Activated T-cell treated with anti-CD3 and anti-CD28 coated beads, Interleukin-2, amount 50 U/mL, for 72 hours (primary cell): ENCODE measurements at regions not wholly inside any gene's neighbourhood (a gene's known extent, or its start where the extent isn't known, plus 50 kb on each side); places are given as distances from the start of the nearest gene placed in this dataset.

ENCODE experiments used
- ATAC-seq, 2 donors: fragments of 150-1000 bp; cut with Tn5 transposase; replicated peaks in 1 of 2; 2 replicates each; pipeline ENCODE4 v1.10.0; 2021; ENCODE audit warnings: moderate library complexity in 2 of 2, mild to moderate bottlenecking in 1 of 2
- DNase-seq, 2 donors: peaks; one replicate each; pipeline ENCODE4 v3.0.0; 2021 to 2022; ENCODE audit warnings: mixed read lengths in 1 of 2
- H3K27ac Mint-ChIP-seq: one replicate; pipeline ENCODE4 v1.8.0; 2022; ENCODE audit warnings: mild to moderate bottlenecking, moderate library complexity, mixed read lengths
- H3K27me3 Mint-ChIP-seq: one replicate; pipeline ENCODE4 v1.8.0; 2022; ENCODE audit warnings: low read depth, mixed read lengths
- H3K36me3 Mint-ChIP-seq, 2 donors: one replicate each; pipeline ENCODE4 v1.8.0; 2022; ENCODE audit warnings: mixed read lengths in 2 of 2, mild to moderate bottlenecking in 1 of 2; ENCODE audit not compliant: insufficient read depth in 2 of 2
- H3K4me1 Mint-ChIP-seq: one replicate; pipeline ENCODE4 v1.8.0; 2022; ENCODE audit warnings: low read depth, mixed read lengths
- H3K4me3 Mint-ChIP-seq, 2 donors: one replicate each; pipeline ENCODE4 v1.8.0; 2022; ENCODE audit warnings: mild to moderate bottlenecking in 2 of 2, mixed read lengths in 2 of 2, moderate library complexity in 2 of 2
- H3K9me3 Mint-ChIP-seq, 2 donors: one replicate each; pipeline ENCODE4 v1.8.0; 2022; ENCODE audit warnings: mixed read lengths in 2 of 2

- Mint-ChIP-seq H3K4me1 (peaks cover 10% of the 10 kb centered on the region), H3K4me3 (no peak overlapping the region), H3K27ac (no peak overlapping the region), H3K36me3 (no peaks in the 10 kb centered on the region), H3K9me3 (peaks cover 1 to 2% of the 10 kb centered on the region in 2 donors), H3K27me3 (peaks cover 34% of the 10 kb centered on the region)
- ATAC-seq = no peak
- no peak for DNase-seq
Observed at GRCh38 chr5:96053063-96053735, 91.5 kb upstream of the ELL2 start.

GRCh38 chr5:96052374-96052773 is 90.7 kb upstream of the ELL2 start:
- Mint-ChIP-seq H3K4me3 (no peak overlapping the region), H3K36me3 (no peaks in the 10 kb centered on the region)
- no peak for DNase-seq

GRCh38 chr5:96051401-96051830 is 89.8 kb upstream of the ELL2 start:
- H3K9me3 Mint-ChIP-seq = peaks cover 1 to 2% of the 10 kb centered on the region in 2 donors
- no peak overlapping the region for H3K4me3 Mint-ChIP-seq
- peaks cover 23% of the 10 kb centered on the region for H3K27me3 Mint-ChIP-seq
- H3K36me3 Mint-ChIP-seq = no peaks in the 10 kb centered on the region
- DNase-seq = no peak
- peaks cover 10% of the 10 kb centered on the region for H3K4me1 Mint-ChIP-seq
- no peak for ATAC-seq
- no peak overlapping the region for H3K27ac Mint-ChIP-seq

More at GRCh38 chr5:96052374-96052773, 90.7 kb upstream of the ELL2 start:
- Mint-ChIP-seq H3K9me3 (peaks cover 1 to 2% of the 10 kb centered on the region in 2 donors), H3K27me3 (peaks cover 29% of the 10 kb centered on the region), H3K27ac (no peak overlapping the region), H3K4me1 (peaks cover 10% of the 10 kb centered on the region)
- ATAC-seq = no peak

GRCh38 chr5:96050273-96050880 is 88.7 kb upstream of the ELL2 start:
- no peak overlapping the region for H3K27ac Mint-ChIP-seq
- no peak for ATAC-seq
- peaks cover 1 to 2% of the 10 kb centered on the region in 2 donors for H3K9me3 Mint-ChIP-seq
- DNase-seq = no peak
- no peak overlapping the region for H3K4me3 Mint-ChIP-seq
- no peaks in the 10 kb centered on the region for H3K36me3 Mint-ChIP-seq
- H3K4me1 Mint-ChIP-seq = peaks cover 10% of the 10 kb centered on the region
- H3K27me3 Mint-ChIP-seq = peaks cover 19% of the 10 kb centered on the region

GRCh38 chr5:96049398-96050272 is 88.0 kb upstream of the ELL2 start:
- H3K36me3 Mint-ChIP-seq = no peaks in the 10 kb centered on the region
- no peak overlapping the region for H3K27ac Mint-ChIP-seq
- DNase-seq = no peak
- peaks cover 1 to 2% of the 10 kb centered on the region in 2 donors for H3K9me3 Mint-ChIP-seq
- H3K4me1 Mint-ChIP-seq = peaks cover 3% of the 10 kb centered on the region
- ATAC-seq = no peak
- peaks cover 19% of the 10 kb centered on the region for H3K27me3 Mint-ChIP-seq
- no peak overlapping the region for H3K4me3 Mint-ChIP-seq

- no peak overlapping the region for H3K27ac Mint-ChIP-seq
- no peaks in the 10 kb centered on the region for H3K36me3 Mint-ChIP-seq
- H3K27me3 Mint-ChIP-seq = peaks cover 19% of the 10 kb centered on the region
- DNase-seq = no peak
- no peak overlapping the region for H3K4me3 Mint-ChIP-seq
- no peak for ATAC-seq
- no peaks in the 10 kb centered on the region for H3K4me1 Mint-ChIP-seq
- H3K9me3 Mint-ChIP-seq = peaks cover 1 to 2% of the 10 kb centered on the region in 2 donors
Observed at GRCh38 chr5:96048763-96049162, 87.1 kb upstream of the ELL2 start.

- Mint-ChIP-seq H3K27me3 (peaks cover 6% of the 10 kb centered on the region), H3K27ac (no peak overlapping the region), H3K9me3 (peaks cover 0 to 1% of the 10 kb centered on the region in 2 donors), H3K36me3 (no peaks in the 10 kb centered on the region), H3K4me1 (no peaks in the 10 kb centered on the region), H3K4me3 (no peak overlapping the region)
- ATAC-seq (no peak), DNase-seq (no peak)
Observed at GRCh38 chr5:96045888-96046287, 84.2 kb upstream of the ELL2 start.

GRCh38 chr5:96043446-96043845 is 81.8 kb upstream of the ELL2 start:
- Mint-ChIP-seq H3K4me3 (no peak overlapping the region), H3K27ac (no peak overlapping the region), H3K27me3 (peaks cover 10% of the 10 kb centered on the region), H3K36me3 (peaks cover 0 to 5% of the 10 kb centered on the region in 2 donors), H3K4me1 (no peaks in the 10 kb centered on the region), H3K9me3 (peaks cover 2 to 8% of the 10 kb centered on the region in 2 donors)
- ATAC-seq (no peak), DNase-seq (no peak)

GRCh38 chr5:96037128-96037527 is 75.5 kb upstream of the ELL2 start:
- no peak for DNase-seq
- Mint-ChIP-seq H3K4me1 (no peaks in the 10 kb centered on the region), H3K4me3 (no peak overlapping the region), H3K9me3 (peaks cover 2 to 8% of the 10 kb centered on the region in 2 donors), H3K27me3 (peaks cover 4% of the 10 kb centered on the region), H3K36me3 (peaks cover 0 to 6% of the 10 kb centered on the region in 2 donors), H3K27ac (no peak overlapping the region)
- ATAC-seq = no peak

GRCh38 chr5:96036301-96036700 is 74.7 kb upstream of the ELL2 start:
- ATAC-seq (no peak), DNase-seq (no peak)
- H3K4me1 Mint-ChIP-seq = no peaks in the 10 kb centered on the region
- peaks cover 0 to 6% of the 10 kb centered on the region in 2 donors for H3K36me3 Mint-ChIP-seq
- H3K9me3 Mint-ChIP-seq = peaks cover 2 to 8% of the 10 kb centered on the region in 2 donors
- H3K27ac Mint-ChIP-seq = no peak overlapping the region
- H3K4me3 Mint-ChIP-seq = no peak overlapping the region
- H3K27me3 Mint-ChIP-seq = peaks cover 4% of the 10 kb centered on the region

GRCh38 chr5:96035796-96036195 is 74.1 kb upstream of the ELL2 start:
- Mint-ChIP-seq H3K4me3 (no peak overlapping the region), H3K36me3 (peaks cover 0 to 6% of the 10 kb centered on the region in 2 donors), H3K27ac (no peak overlapping the region), H3K9me3 (peaks cover 2 to 6% of the 10 kb centered on the region in 2 donors), H3K27me3 (peaks cover 4% of the 10 kb centered on the region), H3K4me1 (no peaks in the 10 kb centered on the region)
- ATAC-seq (no peak), DNase-seq (no peak)

- Mint-ChIP-seq H3K36me3 (no peaks in the 10 kb centered on the region), H3K27me3 (no peaks in the 10 kb centered on the region), H3K27ac (no peak overlapping the region), H3K9me3 (no peaks in the 10 kb centered on the region), H3K4me3 (no peak overlapping the region), H3K4me1 (no peaks in the 10 kb centered on the region)
- no peak for ATAC-seq
- DNase-seq = no peak
Observed at GRCh38 chr5:96033116-96033515, 71.5 kb upstream of the ELL2 start.

GRCh38 chr5:96031811-96032261 is 70.2 kb upstream of the ELL2 start:
- DNase-seq (no peak), ATAC-seq (no peak)
- Mint-ChIP-seq H3K36me3 (no peaks in the 10 kb centered on the region), H3K27me3 (no peaks in the 10 kb centered on the region), H3K9me3 (no peaks in the 10 kb centered on the region), H3K27ac (no peak overlapping the region), H3K4me3 (no peak overlapping the region), H3K4me1 (no peaks in the 10 kb centered on the region)
